DND-41 (cell line): ENCODE measurements at regions not wholly inside any gene's neighbourhood (a gene's known extent, or its start where the extent isn't known, plus 50 kb on each side); places are given as distances from the start of the nearest gene placed in this dataset.

Experiments
- ATAC-seq: fragments of 200-7000 bp; cut with Tn5 transposase; 3 replicates; pipeline ENCODE4 v1.9.1; 2021; ENCODE audit warnings: low read depth; ENCODE audit not compliant: insufficient read depth
- DNase-seq: peaks from one replicate; pipeline ENCODE4 v3.0.0-alpha.2; 2020
- H2AFZ ChIP-seq: 2 replicates; pipeline ENCODE4 v1.6.0; 2012; ENCODE audit warnings: low read depth, low read length
- H3K27ac ChIP-seq: 2 replicates; pipeline ENCODE4 v1.5.1; 2012; ENCODE audit warnings: low read length, inconsistent platforms
- H3K27me3 ChIP-seq: fragments of 200-600 bp; sonication (generic); 2 replicates; pipeline ENCODE4 v1.6.0; 2012; ENCODE audit warnings: low read length, mild to moderate bottlenecking, inconsistent platforms; ENCODE audit not compliant: insufficient read depth, poor library complexity
- H3K36me3 ChIP-seq: 2 replicates; pipeline ENCODE4 v1.5.1; 2012; ENCODE audit warnings: low read length, inconsistent platforms; ENCODE audit not compliant: insufficient read depth
- H3K4me1 ChIP-seq: 2 replicates; pipeline ENCODE4 v1.5.1; 2012; ENCODE audit warnings: mild to moderate bottlenecking, low read length; ENCODE audit not compliant: insufficient read depth
- H3K4me2 ChIP-seq: 2 replicates; pipeline ENCODE4 v1.6.0; 2012; ENCODE audit warnings: mild to moderate bottlenecking, moderate library complexity, low read length, inconsistent platforms; ENCODE audit not compliant: insufficient read depth
- H3K4me3 ChIP-seq, 2 experiments: fragments of 200-600 bp in 1 of 2; shearing (Covaris generic) in 1 of 2; 2 replicates each; pipeline ENCODE4 v1.5.1; 2012 to 2016; ENCODE audit warnings: inconsistent platforms in 2 of 2, low read length in 2 of 2, mild to moderate bottlenecking in 2 of 2, low read depth in 1 of 2, moderate library complexity in 1 of 2
- H3K79me2 ChIP-seq: 2 replicates; pipeline ENCODE4 v1.6.0; 2012; ENCODE audit warnings: low read length, inconsistent platforms; ENCODE audit not compliant: insufficient read depth
- H3K9ac ChIP-seq: 2 replicates; pipeline ENCODE4 v1.6.0; 2012; ENCODE audit warnings: low read depth, mild to moderate bottlenecking, inconsistent platforms, low read length, moderate library complexity
- H3K9me3 ChIP-seq: 2 replicates; pipeline ENCODE4 v1.5.1; 2012; ENCODE audit warnings: low read length, moderate library complexity, mild to moderate bottlenecking, inconsistent platforms; ENCODE audit not compliant: insufficient read depth, severe bottlenecking
- H4K20me1 ChIP-seq: 2 replicates; pipeline ENCODE4 v1.6.0; 2012; ENCODE audit warnings: low read length; ENCODE audit not compliant: insufficient read depth
- EZH2 ChIP-seq: IDR thresholded peaks from 3 replicates; pipeline ENCODE4 v1.6.1; 2012; ENCODE audit warnings: borderline replicate concordance, low read depth, mild to moderate bottlenecking, moderate library complexity, low read length, inconsistent platforms; ENCODE audit not compliant: severe bottlenecking
- TF ChIP-seq, protein P1 (sequence below): IDR thresholded peaks from 2 replicates; pipeline ENCODE4 v1.5.1; 2012; ENCODE audit warnings: borderline replicate concordance, low read length, moderate library complexity, mild to moderate bottlenecking; ENCODE audit not compliant: poor library complexity, severe bottlenecking; ENCODE audit errors: extremely low read depth

DNA sequence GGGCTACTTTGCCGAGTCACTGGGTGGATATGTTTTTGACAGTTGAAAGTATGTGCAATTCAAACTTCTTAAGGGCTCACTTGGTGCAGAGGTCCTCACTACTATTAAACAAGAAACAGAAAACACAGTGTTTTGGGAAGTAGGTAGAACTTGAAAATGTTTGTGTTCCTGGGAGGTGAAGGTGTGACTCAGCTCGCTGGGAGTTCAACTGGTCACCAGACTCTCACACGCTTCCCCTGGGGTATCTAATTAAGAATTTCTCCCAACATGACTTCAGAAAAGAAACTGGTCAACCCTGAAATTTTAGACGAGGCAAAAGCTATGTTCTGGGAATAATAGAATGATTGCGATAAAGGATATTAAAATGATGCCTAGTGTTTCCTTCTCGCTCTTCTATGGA, 1039.8 kb upstream of the SEMA6D start:
- no peak overlapping the region for H3K27ac ChIP-seq
- no peak for DNase-seq
- no peak overlapping the region for H2AFZ ChIP-seq
- no peak overlapping the region for H3K4me3 ChIP-seq
- no peak for TF ChIP-seq EZH2
- TF ChIP-seq, protein P1, sequence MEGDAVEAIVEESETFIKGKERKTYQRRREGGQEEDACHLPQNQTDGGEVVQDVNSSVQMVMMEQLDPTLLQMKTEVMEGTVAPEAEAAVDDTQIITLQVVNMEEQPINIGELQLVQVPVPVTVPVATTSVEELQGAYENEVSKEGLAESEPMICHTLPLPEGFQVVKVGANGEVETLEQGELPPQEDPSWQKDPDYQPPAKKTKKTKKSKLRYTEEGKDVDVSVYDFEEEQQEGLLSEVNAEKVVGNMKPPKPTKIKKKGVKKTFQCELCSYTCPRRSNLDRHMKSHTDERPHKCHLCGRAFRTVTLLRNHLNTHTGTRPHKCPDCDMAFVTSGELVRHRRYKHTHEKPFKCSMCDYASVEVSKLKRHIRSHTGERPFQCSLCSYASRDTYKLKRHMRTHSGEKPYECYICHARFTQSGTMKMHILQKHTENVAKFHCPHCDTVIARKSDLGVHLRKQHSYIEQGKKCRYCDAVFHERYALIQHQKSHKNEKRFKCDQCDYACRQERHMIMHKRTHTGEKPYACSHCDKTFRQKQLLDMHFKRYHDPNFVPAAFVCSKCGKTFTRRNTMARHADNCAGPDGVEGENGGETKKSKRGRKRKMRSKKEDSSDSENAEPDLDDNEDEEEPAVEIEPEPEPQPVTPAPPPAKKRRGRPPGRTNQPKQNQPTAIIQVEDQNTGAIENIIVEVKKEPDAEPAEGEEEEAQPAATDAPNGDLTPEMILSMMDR: no peak
- no peaks in the 10 kb centered on the region for H3K4me1 ChIP-seq
- no peaks in the 10 kb centered on the region for H4K20me1 ChIP-seq
- H3K36me3 ChIP-seq: no peaks in the 10 kb centered on the region
- no peaks in the 10 kb centered on the region for H3K79me2 ChIP-seq
- no peaks in the 10 kb centered on the region for H3K9me3 ChIP-seq
- no peak overlapping the region for H3K4me2 ChIP-seq
- ATAC-seq: no peak
- no peaks in the 10 kb centered on the region for H3K27me3 ChIP-seq
- H3K9ac ChIP-seq: no peak overlapping the region

DNA sequence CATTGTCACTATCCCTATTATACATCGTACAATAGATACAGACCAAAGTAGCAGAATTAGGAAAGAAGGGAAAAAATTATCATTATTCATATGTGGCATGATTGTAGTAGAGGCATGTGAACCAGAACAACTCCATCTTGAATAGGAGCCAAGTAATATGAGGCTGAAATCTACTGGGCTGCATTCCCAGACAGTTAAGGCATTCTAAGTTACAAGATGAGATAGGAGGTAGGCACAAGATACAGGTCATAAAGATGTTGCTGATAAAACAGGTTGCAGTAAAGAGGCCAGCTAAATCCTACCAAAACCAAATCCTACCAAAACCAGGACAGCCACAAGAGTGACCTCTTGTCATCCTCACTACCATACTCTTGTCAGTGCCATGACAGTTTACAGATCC, 1035.4 kb upstream of the SEMA6D start:
- Histone ChIP-seq H3K9me3 (no peaks in the 10 kb centered on the region), H3K36me3 (no peaks in the 10 kb centered on the region), H3K79me2 (no peaks in the 10 kb centered on the region), H3K27ac (no peak overlapping the region), H3K4me1 (no peaks in the 10 kb centered on the region), H4K20me1 (no peaks in the 10 kb centered on the region), H3K9ac (no peak overlapping the region), H3K4me3 (no peak overlapping the region), H3K4me2 (no peak overlapping the region), H3K27me3 (no peaks in the 10 kb centered on the region), H2AFZ (no peak overlapping the region)
- TF ChIP-seq, protein P1: no peak
- no peak for TF ChIP-seq EZH2
- DNase-seq (no peak), ATAC-seq (no peak)

DNA sequence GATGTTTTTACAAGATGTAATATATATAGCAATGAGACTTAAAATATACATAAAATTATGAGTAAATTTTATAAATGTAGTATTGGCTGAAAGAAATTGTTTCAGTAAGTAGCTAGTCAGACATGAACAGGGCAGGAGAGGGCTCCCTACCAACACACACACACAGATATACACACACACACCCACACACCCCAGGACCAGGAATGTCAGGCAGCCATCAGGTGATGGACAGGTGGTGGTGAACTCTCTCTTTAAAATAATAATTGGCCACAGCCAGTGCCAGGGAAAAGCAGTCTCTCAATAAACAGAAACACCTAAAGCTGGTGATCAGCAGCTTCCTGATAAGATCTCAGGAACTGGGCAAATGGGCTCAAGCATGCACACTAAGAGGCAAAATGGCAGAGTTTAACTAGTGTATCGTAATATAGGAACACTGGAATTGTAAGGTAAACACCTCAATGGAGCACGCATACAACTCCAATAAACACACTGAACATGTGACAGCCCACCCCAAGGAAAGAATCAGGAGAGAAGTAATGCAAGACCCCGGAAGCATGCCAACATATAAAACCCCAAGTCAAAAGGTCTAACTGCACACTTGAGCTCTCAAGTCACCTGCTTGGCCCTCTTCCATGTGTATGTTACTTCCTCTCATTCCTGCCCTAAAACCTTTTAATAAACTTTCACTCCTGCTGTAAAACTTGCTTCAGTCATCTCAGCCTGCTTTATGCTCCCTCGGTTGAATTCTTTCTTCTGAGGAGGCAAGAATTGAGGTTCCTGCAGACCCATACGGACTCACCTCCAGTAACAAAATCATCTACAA, 1034.1 kb upstream of the SEMA6D start:
- Histone ChIP-seq H3K27me3 (no peaks in the 10 kb centered on the region), H3K9ac (no peak overlapping the region), H3K4me2 (no peak overlapping the region), H3K79me2 (no peaks in the 10 kb centered on the region), H3K4me3 (no peak overlapping the region), H3K4me1 (no peaks in the 10 kb centered on the region), H3K36me3 (no peaks in the 10 kb centered on the region), H4K20me1 (no peaks in the 10 kb centered on the region), H3K9me3 (no peaks in the 10 kb centered on the region), H2AFZ (no peak overlapping the region), H3K27ac (no peak overlapping the region)
- TF ChIP-seq, protein P1: no peak
- TF ChIP-seq EZH2: no peak
- DNase-seq (no peak), ATAC-seq (no peak)
